Right atrium auricular region (tissue), 2 donors: ENCODE measurements at regions not wholly inside any gene's neighbourhood (a gene's known extent, or its start where the extent isn't known, plus 50 kb on each side); places are given as distances from the start of the nearest gene placed in this dataset.

Experiments used
- DNase-seq: peaks from one replicate; pipeline ENCODE4 v3.0.0-alpha.2; 2019; ENCODE audit warnings: low spot score
- H3K27ac ChIP-seq, 2 donors: fragments of 200-600 bp; sonication (generic); 1 replicate in 1 of 2; 2 replicates in 1 of 2; pipeline ENCODE4 v1.5.1; 2016 to 2019
- H3K27me3 ChIP-seq, 2 donors: fragments of 200-600 bp; sonication (generic); one replicate each; pipeline versions ENCODE4 v1.5.1 to v1.6.0; 2017 to 2019
- H3K36me3 ChIP-seq: fragments of 200-600 bp; sonication (generic); one replicate; pipeline ENCODE4 v1.5.1; 2016
- H3K4me1 ChIP-seq, 2 donors: fragments of 200-600 bp; sonication (generic); one replicate each; pipeline versions ENCODE4 v1.5.1 to v1.6.0; 2017 to 2019
- H3K4me3 ChIP-seq, 2 donors: fragments of 200-600 bp; sonication (generic); 1 replicate in 1 of 2; 2 replicates in 1 of 2; pipeline ENCODE4 v1.5.1; 2017 to 2019; ENCODE audit warnings: mild to moderate bottlenecking in 1 of 2, moderate library complexity in 1 of 2
- H3K9me3 ChIP-seq, 2 donors: fragments of 200-600 bp; sonication (generic); one replicate each; pipeline ENCODE4 v1.5.1; 2019
- TF ChIP-seq, protein P1 (sequence below), 2 donors: fragments of 200-600 bp; sonication (generic); IDR thresholded peaks; one replicate each; pipeline ENCODE4 v1.5.1; 2019; ENCODE audit warnings: antibody characterized with exemption in 2 of 2

DNA sequence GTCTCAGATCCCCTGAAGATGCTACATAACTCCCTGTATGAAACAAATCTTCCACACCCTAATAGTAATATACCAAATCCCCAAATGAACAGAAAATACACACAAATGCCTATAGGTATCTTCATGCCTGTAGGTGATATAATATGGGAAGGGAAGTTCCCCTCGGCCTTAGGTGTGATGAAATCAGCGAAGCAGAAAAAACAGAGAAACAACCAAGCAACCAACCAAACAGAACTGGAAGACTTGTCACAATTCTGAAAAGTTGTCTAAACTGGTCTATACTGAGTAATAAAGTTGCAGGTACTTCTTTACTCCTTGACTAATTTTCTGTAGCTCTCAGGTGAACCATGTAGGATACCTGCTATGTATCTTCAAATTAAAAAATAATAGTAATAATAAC is 82.2 kb upstream of the SATB1 start:
- Histone ChIP-seq H3K27me3 (no peaks in the 10 kb centered on the region), H3K36me3 (no peaks in the 10 kb centered on the region), H3K4me3 (no peak overlapping the region), H3K27ac (no peak overlapping the region), H3K4me1 (no peaks in the 10 kb centered on the region), H3K9me3 (no peaks in the 10 kb centered on the region)
- TF ChIP-seq, protein P1, sequence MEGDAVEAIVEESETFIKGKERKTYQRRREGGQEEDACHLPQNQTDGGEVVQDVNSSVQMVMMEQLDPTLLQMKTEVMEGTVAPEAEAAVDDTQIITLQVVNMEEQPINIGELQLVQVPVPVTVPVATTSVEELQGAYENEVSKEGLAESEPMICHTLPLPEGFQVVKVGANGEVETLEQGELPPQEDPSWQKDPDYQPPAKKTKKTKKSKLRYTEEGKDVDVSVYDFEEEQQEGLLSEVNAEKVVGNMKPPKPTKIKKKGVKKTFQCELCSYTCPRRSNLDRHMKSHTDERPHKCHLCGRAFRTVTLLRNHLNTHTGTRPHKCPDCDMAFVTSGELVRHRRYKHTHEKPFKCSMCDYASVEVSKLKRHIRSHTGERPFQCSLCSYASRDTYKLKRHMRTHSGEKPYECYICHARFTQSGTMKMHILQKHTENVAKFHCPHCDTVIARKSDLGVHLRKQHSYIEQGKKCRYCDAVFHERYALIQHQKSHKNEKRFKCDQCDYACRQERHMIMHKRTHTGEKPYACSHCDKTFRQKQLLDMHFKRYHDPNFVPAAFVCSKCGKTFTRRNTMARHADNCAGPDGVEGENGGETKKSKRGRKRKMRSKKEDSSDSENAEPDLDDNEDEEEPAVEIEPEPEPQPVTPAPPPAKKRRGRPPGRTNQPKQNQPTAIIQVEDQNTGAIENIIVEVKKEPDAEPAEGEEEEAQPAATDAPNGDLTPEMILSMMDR (IDR thresholded peaks at IDR 0.05): no peak
- no peak for DNase-seq

DNA sequence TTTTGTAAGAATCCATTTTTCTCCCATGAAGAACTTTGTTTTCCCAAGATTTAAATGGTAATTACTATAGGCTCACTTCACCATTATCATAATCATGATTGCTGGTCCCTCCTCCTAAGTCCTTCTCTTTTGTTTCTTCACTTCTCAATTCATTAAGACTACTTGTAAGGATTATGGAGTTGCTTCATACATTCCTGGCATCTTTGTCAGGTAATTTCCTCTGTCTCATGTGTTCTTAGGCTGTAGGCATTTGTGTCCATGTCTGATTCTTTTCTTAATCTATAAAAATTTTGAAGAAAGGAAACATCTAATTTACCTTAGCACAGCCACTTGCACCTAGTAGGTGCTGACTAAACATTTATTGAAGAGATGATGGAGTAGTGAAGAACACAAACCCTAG is 79.9 kb upstream of the SATB1 start:
- H3K4me3 ChIP-seq: no peak overlapping the region
- no peak overlapping the region for H3K27ac ChIP-seq
- no peak for DNase-seq
- no peaks in the 10 kb centered on the region for H3K4me1 ChIP-seq
- H3K27me3 ChIP-seq: no peaks in the 10 kb centered on the region
- no peaks in the 10 kb centered on the region for H3K9me3 ChIP-seq
- TF ChIP-seq, protein P1 (IDR thresholded peaks at IDR 0.05): no peak
- H3K36me3 ChIP-seq: no peaks in the 10 kb centered on the region

DNA sequence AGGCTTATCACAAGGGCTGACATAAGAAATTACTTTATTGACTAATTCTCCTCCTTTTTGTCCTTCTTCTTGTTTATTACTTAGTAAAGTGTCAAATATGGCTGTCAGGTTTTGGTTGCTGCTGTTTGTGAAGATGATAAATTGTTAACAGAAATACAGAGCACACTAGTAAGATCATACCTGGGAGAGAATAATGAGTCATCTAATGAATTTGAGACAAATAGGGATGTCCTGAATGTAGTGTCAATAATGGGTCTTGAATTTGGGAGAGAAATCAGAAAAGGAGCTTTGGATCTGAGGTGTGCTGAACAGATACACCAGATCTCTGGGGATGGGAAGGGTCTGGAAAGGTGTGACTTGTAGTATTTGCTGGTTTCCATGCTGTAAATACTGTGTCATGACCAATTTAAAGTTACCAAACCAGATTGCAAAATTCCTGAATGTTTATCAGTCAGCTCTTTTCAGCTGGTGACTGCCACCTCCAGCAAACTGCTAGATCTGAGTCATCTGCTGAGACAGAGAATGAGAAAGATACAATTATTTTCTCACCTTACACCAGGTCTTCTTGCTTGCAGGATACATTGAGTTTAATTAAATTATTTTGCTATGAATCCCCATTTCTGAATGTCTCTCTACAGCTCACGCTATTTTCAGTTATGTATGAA is 76.7 kb upstream of the SATB1 start:
- DNase-seq: no peak
- Histone ChIP-seq H3K4me1 (no peaks in the 10 kb centered on the region), H3K9me3 (no peaks in the 10 kb centered on the region), H3K36me3 (no peaks in the 10 kb centered on the region), H3K27me3 (no peaks in the 10 kb centered on the region), H3K27ac (no peak overlapping the region), H3K4me3 (no peak overlapping the region)
- TF ChIP-seq, protein P1 (IDR thresholded peaks at IDR 0.05): no peak

DNA sequence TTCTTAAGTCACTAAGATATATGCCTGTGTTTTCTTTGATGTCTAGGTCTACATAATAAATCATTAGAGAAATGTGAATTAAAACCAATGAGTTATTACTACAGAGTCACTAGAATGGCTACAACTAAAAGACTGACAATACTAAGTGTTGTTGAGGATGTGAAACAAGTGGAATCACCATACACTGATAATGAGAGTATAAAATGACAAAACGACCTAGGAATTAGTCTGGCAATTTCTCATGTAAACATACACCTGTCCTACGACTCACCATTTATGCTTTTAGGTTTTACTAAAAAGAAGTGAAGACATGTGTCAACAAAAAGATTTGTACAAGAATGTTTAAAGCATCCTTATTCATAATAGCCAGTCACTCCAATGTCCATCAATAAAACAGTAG is 75.2 kb upstream of the SATB1 start:
- TF ChIP-seq, protein P1 (IDR thresholded peaks at IDR 0.05): no peak
- Histone ChIP-seq H3K27me3 (no peaks in the 10 kb centered on the region), H3K4me3 (no peak overlapping the region), H3K4me1 (no peaks in the 10 kb centered on the region), H3K9me3 (no peaks in the 10 kb centered on the region), H3K36me3 (no peaks in the 10 kb centered on the region), H3K27ac (no peak overlapping the region)
- DNase-seq: no peak

DNA sequence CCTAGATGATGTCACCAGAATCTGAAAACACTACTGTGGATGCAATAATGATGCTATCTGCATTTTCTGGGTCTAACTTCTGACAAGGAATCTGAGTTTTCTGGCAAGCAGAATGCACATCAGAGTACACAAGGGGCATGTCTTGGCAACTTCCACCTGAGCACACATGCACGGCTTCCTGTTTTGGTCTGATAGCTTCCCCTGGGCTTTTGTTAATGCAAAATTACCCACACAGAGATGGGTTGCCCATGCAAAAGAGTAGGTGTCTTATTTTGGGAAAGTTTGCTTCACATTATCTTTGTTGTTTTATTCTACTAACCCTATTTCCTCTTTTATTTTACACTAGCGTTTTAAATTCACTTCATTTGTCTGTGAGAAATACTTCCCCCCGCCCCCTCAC is 74.2 kb upstream of the SATB1 start:
- H3K27ac ChIP-seq: no peak overlapping the region
- no peak for DNase-seq
- no peak overlapping the region for H3K4me3 ChIP-seq
- no peaks in the 10 kb centered on the region for H3K27me3 ChIP-seq
- H3K9me3 ChIP-seq: no peaks in the 10 kb centered on the region
- H3K36me3 ChIP-seq: no peaks in the 10 kb centered on the region
- TF ChIP-seq, protein P1 (IDR thresholded peaks at IDR 0.05): no peak
- H3K4me1 ChIP-seq: no peaks in the 10 kb centered on the region

DNA sequence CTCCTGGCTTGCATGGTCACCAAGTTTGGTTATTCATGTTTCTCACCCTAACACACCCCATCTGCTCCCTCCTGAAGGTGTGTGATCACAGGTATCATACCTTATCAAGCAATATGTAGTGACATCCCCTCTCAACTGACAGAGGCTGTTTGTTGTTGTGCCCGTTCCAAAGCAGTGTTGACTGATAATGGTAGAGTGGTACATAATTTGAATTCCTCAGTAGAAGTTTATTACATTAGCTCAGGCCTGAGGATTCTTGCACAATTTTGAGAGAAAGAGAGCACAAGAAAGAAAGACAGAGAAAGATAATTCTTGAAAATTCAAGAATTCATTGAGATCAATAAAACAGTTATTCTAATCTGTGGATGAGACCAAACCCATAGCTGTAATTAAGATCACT is 69.1 kb upstream of the SATB1 start:
- DNase-seq: no peak
- Histone ChIP-seq H3K4me1 (no peaks in the 10 kb centered on the region), H3K36me3 (no peaks in the 10 kb centered on the region)

More for the DNA sequence above, 69.1 kb upstream of the SATB1 start:
- Histone ChIP-seq H3K27ac (no peak overlapping the region), H3K4me3 (no peak overlapping the region), H3K9me3 (no peaks in the 10 kb centered on the region), H3K27me3 (no peaks in the 10 kb centered on the region)
- TF ChIP-seq, protein P1 (IDR thresholded peaks at IDR 0.05): no peak
